GM23338 (cell line): ENCODE measurements at regions not wholly inside any gene's neighbourhood (a gene's known extent, or its start where the extent isn't known, plus 50 kb on each side); places are given as distances from the start of the nearest gene placed in this dataset.

Experiments
- CREB1 ChIP-seq: fragments of 250-450 bp; sonication (Bioruptor Pico); IDR thresholded peaks from 2 replicates; pipeline ENCODE4 v1.5.0; 2020; ENCODE audit warnings: low read depth, mild to moderate bottlenecking, moderate library complexity
- EZH2phosphoT487 ChIP-seq: fragments of 200-600 bp; sonication (generic); IDR thresholded peaks from one replicate; pipeline ENCODE4 v1.8.1; 2018; ENCODE audit warnings: antibody characterized with exemption; ENCODE audit not compliant: unreplicated experiment
- NANOG ChIP-seq: IDR thresholded peaks from 2 replicates; pipeline ENCODE4 v1.6.1; 2016; ENCODE audit warnings: antibody characterized with exemption, borderline replicate concordance
- ZNF114 ChIP-seq: fragments of 250-450 bp; sonication (Bioruptor Pico); IDR thresholded peaks from 2 replicates; pipeline ENCODE4 v1.5.0; 2020; ENCODE audit warnings: mild to moderate bottlenecking, moderate library complexity
- TF ChIP-seq, protein P1 (sequence below), 2 experiments: fragments of 200-600 bp in 1 of 2; sonication (generic) in 1 of 2; conservative IDR thresholded peaks; 2 replicates each; pipeline versions ENCODE4 v1.5.1 to v1.6.1; 2016 to 2017; ENCODE audit warnings: antibody characterized with exemption in 2 of 2, low read depth in 2 of 2, mild to moderate bottlenecking in 2 of 2, moderate library complexity in 1 of 2

DNA sequence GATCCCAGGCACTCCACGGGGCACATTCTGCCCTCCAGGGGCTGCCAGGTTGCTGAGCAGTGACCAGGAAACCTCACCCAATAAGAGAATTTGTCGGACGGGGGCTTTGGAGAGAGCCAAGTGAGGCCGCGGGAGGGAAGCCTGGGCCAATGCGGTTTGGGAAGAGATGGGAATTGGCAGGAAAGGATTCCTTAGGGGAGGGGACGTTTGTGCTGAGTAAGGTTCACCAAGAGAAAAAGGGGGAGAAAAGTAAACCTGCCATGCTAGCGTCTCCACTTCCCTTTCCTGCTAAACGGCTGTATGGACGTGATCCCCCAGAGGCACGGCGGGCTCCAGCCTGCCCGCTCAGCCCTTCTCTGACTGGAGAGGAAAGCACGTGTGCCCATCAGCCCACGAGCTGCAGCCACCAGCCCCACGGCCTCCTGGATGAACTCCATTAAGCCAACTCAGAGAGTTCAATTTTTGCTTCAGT lies 194.4 kb upstream of the ID2 start:
- TF ChIP-seq, protein P1, sequence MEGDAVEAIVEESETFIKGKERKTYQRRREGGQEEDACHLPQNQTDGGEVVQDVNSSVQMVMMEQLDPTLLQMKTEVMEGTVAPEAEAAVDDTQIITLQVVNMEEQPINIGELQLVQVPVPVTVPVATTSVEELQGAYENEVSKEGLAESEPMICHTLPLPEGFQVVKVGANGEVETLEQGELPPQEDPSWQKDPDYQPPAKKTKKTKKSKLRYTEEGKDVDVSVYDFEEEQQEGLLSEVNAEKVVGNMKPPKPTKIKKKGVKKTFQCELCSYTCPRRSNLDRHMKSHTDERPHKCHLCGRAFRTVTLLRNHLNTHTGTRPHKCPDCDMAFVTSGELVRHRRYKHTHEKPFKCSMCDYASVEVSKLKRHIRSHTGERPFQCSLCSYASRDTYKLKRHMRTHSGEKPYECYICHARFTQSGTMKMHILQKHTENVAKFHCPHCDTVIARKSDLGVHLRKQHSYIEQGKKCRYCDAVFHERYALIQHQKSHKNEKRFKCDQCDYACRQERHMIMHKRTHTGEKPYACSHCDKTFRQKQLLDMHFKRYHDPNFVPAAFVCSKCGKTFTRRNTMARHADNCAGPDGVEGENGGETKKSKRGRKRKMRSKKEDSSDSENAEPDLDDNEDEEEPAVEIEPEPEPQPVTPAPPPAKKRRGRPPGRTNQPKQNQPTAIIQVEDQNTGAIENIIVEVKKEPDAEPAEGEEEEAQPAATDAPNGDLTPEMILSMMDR (conservative IDR thresholded peaks at IDR 0.05; ENCODE audit: low read depth in 2 of 2) = no peak
- TF ChIP-seq EZH2phosphoT487 (no peak), NANOG (no peak), CREB1 (CRISPR knock-in tag) (no peak), ZNF114 (CRISPR knock-in tag) (no peak)
